ENCODE measurements at regions not wholly inside any gene's neighbourhood (a gene's known extent, or its start where the extent isn't known, plus 50 kb on each side); places are given as distances from the start of the nearest gene placed in this dataset.

DNA sequence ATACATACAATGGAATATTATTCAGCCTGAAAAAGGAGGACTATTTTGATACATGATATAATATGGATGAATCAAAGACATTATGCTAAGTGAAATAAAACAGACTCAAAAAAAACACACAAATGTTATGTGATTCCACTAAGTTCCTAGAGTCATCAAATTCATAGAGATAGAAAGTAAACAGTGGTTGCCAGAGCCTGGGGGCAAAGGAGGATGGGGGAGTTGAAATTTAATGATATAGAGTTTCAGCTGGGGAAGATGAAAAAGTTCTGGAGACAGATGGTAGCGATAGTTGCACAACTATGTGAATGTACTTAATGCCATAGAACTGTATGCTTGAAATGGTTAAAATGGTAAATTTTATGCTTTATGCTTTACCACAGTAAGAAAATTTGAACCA, 119.7 kb downstream of the METTL4 start:
- TF ChIP-seq, protein P1, sequence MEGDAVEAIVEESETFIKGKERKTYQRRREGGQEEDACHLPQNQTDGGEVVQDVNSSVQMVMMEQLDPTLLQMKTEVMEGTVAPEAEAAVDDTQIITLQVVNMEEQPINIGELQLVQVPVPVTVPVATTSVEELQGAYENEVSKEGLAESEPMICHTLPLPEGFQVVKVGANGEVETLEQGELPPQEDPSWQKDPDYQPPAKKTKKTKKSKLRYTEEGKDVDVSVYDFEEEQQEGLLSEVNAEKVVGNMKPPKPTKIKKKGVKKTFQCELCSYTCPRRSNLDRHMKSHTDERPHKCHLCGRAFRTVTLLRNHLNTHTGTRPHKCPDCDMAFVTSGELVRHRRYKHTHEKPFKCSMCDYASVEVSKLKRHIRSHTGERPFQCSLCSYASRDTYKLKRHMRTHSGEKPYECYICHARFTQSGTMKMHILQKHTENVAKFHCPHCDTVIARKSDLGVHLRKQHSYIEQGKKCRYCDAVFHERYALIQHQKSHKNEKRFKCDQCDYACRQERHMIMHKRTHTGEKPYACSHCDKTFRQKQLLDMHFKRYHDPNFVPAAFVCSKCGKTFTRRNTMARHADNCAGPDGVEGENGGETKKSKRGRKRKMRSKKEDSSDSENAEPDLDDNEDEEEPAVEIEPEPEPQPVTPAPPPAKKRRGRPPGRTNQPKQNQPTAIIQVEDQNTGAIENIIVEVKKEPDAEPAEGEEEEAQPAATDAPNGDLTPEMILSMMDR (IDR thresholded peaks at IDR 0.05): no peak
- TF ChIP-seq POLR2A (IDR thresholded peaks at IDR 0.05): no peak

All from right lobe of liver (tissue), 4 donors.